Neural progenitor cell (in vitro differentiated cells): ENCODE measurements at regions not wholly inside any gene's neighbourhood (a gene's known extent, or its start where the extent isn't known, plus 50 kb on each side); places are given as distances from the start of the nearest gene placed in this dataset.

Experiments
- DNase-seq: peaks from one replicate; pipeline ENCODE4 v3.0.0-alpha.2; 2016; ENCODE audit warnings: low spot score
- H2AFZ ChIP-seq: fragments of 200-600 bp; sonication (generic); replicated peaks from 2 replicates; pipeline ENCODE4 v1.6.1; 2016; ENCODE audit warnings: antibody characterized with exemption
- H3F3A ChIP-seq: fragments of 200-600 bp; sonication (generic); 2 replicates; pipeline ENCODE4 v1.6.1; 2016; ENCODE audit warnings: antibody characterized with exemption, low read depth
- H3K27ac ChIP-seq: fragments of 200-600 bp; sonication (generic); 2 replicates; pipeline ENCODE4 v1.5.1; 2016; ENCODE audit warnings: mild to moderate bottlenecking
- H3K27me3 ChIP-seq: fragments of 200-600 bp; sonication (generic); 2 replicates; pipeline ENCODE4 v1.6.1; 2016; ENCODE audit warnings: mild to moderate bottlenecking, moderate library complexity
- H3K36me3 ChIP-seq: fragments of 200-600 bp; sonication (generic); 2 replicates; pipeline ENCODE4 v1.5.1; 2016
- H3K4me1 ChIP-seq: fragments of 200-600 bp; sonication (generic); 2 replicates; pipeline ENCODE4 v1.6.1; 2016; ENCODE audit warnings: mixed run types
- H3K4me2 ChIP-seq: fragments of 200-600 bp; sonication (generic); 2 replicates; pipeline ENCODE4 v1.6.1; 2016
- H3K4me3 ChIP-seq: fragments of 200-600 bp; sonication (generic); 2 replicates; pipeline ENCODE4 v1.5.1; 2016
- H3K79me2 ChIP-seq: fragments of 200-600 bp; sonication (generic); 2 replicates; pipeline ENCODE4 v1.6.1; 2016; ENCODE audit warnings: low read depth
- H3K9ac ChIP-seq: fragments of 200-600 bp; sonication (generic); 2 replicates; pipeline ENCODE4 v1.6.1; 2016
- H3K9me3 ChIP-seq: fragments of 200-600 bp; sonication (generic); 2 replicates; pipeline ENCODE4 v1.5.1; 2016; ENCODE audit warnings: low read depth
- H4K20me1 ChIP-seq: fragments of 200-600 bp; sonication (generic); 2 replicates; pipeline ENCODE4 v1.6.1; 2016; ENCODE audit warnings: low read depth
- H3K27ac Mint-ChIP-seq: 3 replicates; pipeline ENCODE4 v1.8.0; 2021; ENCODE audit warnings: mixed read lengths
- H3K27me3 Mint-ChIP-seq: 2 replicates; pipeline ENCODE4 v1.8.0; 2022; ENCODE audit warnings: low read depth, mild to moderate bottlenecking, inconsistent platforms, moderate library complexity, mixed read lengths; ENCODE audit not compliant: insufficient read depth
- H3K36me3 Mint-ChIP-seq: 3 replicates; pipeline ENCODE4 v1.8.0; 2021; ENCODE audit warnings: mixed read lengths
- H3K4me1 Mint-ChIP-seq: 3 replicates; pipeline ENCODE4 v1.8.0; 2021; ENCODE audit warnings: mixed read lengths
- H3K4me3 Mint-ChIP-seq: 3 replicates; pipeline ENCODE4 v1.8.0; 2021; ENCODE audit warnings: mild to moderate bottlenecking, moderate library complexity, mixed read lengths
- H3K9me3 Mint-ChIP-seq: 3 replicates; pipeline ENCODE4 v1.8.0; 2020; ENCODE audit warnings: mixed read lengths
- EZH2 ChIP-seq: fragments of 200-600 bp; sonication (generic); IDR thresholded peaks from 2 replicates; pipeline ENCODE4 v1.6.1; 2017; ENCODE audit warnings: antibody characterized with exemption, mild to moderate bottlenecking, moderate library complexity
- EZH2phosphoT487 ChIP-seq: fragments of 200-600 bp; sonication (generic); IDR thresholded peaks from 2 replicates; pipeline ENCODE4 v1.6.1; 2017; ENCODE audit warnings: antibody characterized with exemption
- TF ChIP-seq, protein P1 (sequence below): fragments of 200-600 bp; sonication (generic); IDR thresholded peaks from 2 replicates; pipeline ENCODE4 v1.5.1; 2017; ENCODE audit warnings: antibody characterized with exemption, mild to moderate bottlenecking

DNA sequence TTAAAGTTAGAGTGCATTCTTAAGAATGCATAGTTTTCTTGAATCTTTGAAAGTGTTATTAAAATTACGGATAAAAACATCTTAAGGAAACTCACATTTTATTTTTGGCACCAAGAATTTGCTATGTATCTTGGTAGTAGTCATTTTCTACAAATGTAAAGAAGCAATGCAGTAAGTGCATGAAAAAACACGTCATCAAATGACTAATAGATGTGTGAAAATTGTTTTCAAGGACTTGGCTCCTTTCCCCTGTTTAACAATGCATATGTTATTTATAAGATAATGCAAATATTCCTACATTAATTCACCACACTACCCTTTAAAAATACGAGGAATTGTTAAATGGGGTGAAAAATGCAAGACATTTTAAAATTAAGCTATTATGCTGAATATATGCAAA is 461.2 kb upstream of the PCDH7 start:
- Histone ChIP-seq H3K4me2 (no peak overlapping the region), H3K27ac (no peak overlapping the region), H3K27me3 (no peaks in the 10 kb centered on the region), H2AFZ (no peak overlapping the region), H3K9me3 (no peaks in the 10 kb centered on the region), H3K9ac (no peak overlapping the region), H3K79me2 (no peaks in the 10 kb centered on the region), H4K20me1 (no peaks in the 10 kb centered on the region), H3F3A (no peaks in the 10 kb centered on the region), H3K4me3 (no peak overlapping the region), H3K36me3 (no peaks in the 10 kb centered on the region), H3K4me1 (no peaks in the 10 kb centered on the region)
- Mint-ChIP-seq H3K27me3 (peaks cover 2% of the 10 kb centered on the region), H3K36me3 (no peaks in the 10 kb centered on the region), H3K4me1 (no peaks in the 10 kb centered on the region), H3K4me3 (no peak overlapping the region), H3K9me3 (no peaks in the 10 kb centered on the region), H3K27ac (no peak overlapping the region)
- DNase-seq, result no peak
- TF ChIP-seq EZH2 (no peak), EZH2phosphoT487 (no peak)
- TF ChIP-seq, protein P1, sequence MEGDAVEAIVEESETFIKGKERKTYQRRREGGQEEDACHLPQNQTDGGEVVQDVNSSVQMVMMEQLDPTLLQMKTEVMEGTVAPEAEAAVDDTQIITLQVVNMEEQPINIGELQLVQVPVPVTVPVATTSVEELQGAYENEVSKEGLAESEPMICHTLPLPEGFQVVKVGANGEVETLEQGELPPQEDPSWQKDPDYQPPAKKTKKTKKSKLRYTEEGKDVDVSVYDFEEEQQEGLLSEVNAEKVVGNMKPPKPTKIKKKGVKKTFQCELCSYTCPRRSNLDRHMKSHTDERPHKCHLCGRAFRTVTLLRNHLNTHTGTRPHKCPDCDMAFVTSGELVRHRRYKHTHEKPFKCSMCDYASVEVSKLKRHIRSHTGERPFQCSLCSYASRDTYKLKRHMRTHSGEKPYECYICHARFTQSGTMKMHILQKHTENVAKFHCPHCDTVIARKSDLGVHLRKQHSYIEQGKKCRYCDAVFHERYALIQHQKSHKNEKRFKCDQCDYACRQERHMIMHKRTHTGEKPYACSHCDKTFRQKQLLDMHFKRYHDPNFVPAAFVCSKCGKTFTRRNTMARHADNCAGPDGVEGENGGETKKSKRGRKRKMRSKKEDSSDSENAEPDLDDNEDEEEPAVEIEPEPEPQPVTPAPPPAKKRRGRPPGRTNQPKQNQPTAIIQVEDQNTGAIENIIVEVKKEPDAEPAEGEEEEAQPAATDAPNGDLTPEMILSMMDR, result no peak

DNA sequence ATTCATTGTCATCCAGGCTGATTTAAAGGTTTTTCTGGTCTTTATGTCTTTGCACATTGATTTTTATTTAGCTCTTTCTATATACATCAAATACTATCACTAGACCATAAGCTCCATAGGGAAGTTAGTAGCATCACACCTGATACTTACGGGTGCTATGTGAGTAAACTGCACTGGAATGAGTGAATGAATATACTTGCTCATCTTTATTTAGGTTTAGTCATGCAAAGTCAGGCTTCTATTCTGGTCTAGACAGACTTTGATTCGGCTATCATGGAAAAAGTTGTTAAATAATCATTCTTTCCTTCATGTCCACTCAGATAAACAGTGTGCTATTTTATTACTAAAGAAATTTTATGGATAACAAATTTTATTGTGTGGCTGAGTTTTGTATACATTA is 457.8 kb upstream of the PCDH7 start:
- TF ChIP-seq, protein P1, result no peak
- TF ChIP-seq EZH2phosphoT487 (no peak), EZH2 (no peak)
- DNase-seq, result no peak
- no peak overlapping the region for H3K27ac Mint-ChIP-seq

DNA sequence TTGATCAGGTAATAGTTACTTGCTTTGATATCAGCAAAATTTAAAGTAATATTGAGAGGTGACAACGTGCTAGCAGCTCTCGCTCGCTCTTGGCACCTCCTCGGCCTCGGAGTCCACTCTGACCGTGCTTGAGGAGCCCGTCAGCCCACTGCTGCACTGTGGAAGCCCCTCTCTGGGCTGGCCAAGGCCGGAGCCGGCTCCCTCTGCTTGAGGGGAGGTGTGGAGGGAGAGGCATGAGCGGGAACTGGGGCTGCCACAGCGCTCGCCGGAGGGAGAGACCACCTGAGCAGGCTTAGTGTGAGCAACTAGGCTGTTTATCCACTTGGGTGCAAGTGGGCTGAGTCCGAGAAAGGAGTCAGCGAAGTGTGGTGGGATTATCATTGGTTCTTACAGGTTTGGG is 455.7 kb upstream of the PCDH7 start:
- no peaks in the 10 kb centered on the region for H3K36me3 ChIP-seq
- Mint-ChIP-seq H3K4me3 (no peak overlapping the region), H3K27me3 (peaks cover 2% of the 10 kb centered on the region), H3K36me3 (no peaks in the 10 kb centered on the region), H3K4me1 (peaks cover 3% of the 10 kb centered on the region), H3K9me3 (no peaks in the 10 kb centered on the region), H3K27ac (no peak overlapping the region)
- no peak overlapping the region for H3K9ac ChIP-seq
- H3K4me2 ChIP-seq, result no peak overlapping the region
- H2AFZ ChIP-seq, result no peak overlapping the region
- no peaks in the 10 kb centered on the region for H3F3A ChIP-seq
- no peaks in the 10 kb centered on the region for H3K4me1 ChIP-seq
- H3K27me3 ChIP-seq, result no peaks in the 10 kb centered on the region
- no peak overlapping the region for H3K4me3 ChIP-seq
- DNase-seq, result no peak
- no peaks in the 10 kb centered on the region for H4K20me1 ChIP-seq
- no peaks in the 10 kb centered on the region for H3K79me2 ChIP-seq
- H3K9me3 ChIP-seq, result no peaks in the 10 kb centered on the region
- no peak overlapping the region for H3K27ac ChIP-seq
- TF ChIP-seq, protein P1, result no peak
- no peak for TF ChIP-seq EZH2phosphoT487
- TF ChIP-seq EZH2, result no peak

More for the DNA sequence above, 457.8 kb upstream of the PCDH7 start:
- no peak overlapping the region for H3K27ac ChIP-seq
- H3K27me3 ChIP-seq, result no peaks in the 10 kb centered on the region
- no peaks in the 10 kb centered on the region for H3K4me1 ChIP-seq
- Mint-ChIP-seq H3K9me3 (no peaks in the 10 kb centered on the region), H3K4me3 (no peak overlapping the region), H3K36me3 (no peaks in the 10 kb centered on the region), H3K4me1 (peaks cover 3% of the 10 kb centered on the region), H3K27me3 (peaks cover 2% of the 10 kb centered on the region)
- H3K4me3 ChIP-seq, result no peak overlapping the region
- H3K4me2 ChIP-seq, result no peak overlapping the region
- H3K79me2 ChIP-seq, result no peaks in the 10 kb centered on the region
- no peaks in the 10 kb centered on the region for H3K9me3 ChIP-seq
- H2AFZ ChIP-seq, result no peak overlapping the region
- no peaks in the 10 kb centered on the region for H3F3A ChIP-seq
- no peak overlapping the region for H3K9ac ChIP-seq
- no peaks in the 10 kb centered on the region for H3K36me3 ChIP-seq
- no peaks in the 10 kb centered on the region for H4K20me1 ChIP-seq

DNA sequence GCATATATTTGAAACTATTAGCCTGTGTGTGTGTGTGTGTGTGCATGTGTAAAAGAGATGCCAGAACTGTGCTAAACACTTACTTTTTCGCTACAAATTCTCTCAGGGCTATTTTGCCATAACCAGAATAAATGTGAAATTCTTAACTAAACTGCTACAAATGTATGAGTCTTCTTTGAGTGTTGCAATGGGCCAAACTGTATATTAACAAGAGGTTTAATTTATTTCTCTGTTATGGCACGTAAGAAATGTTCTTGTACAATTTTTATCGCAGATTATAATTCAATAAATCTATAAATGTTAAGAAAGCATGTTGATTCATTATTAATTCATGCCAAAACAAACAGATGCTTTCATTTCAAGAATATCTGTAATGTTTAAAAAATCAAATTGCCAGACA is 454.5 kb upstream of the PCDH7 start:
- Histone ChIP-seq H3K9ac (no peak overlapping the region), H3K4me2 (no peak overlapping the region), H2AFZ (no peak overlapping the region), H3K4me1 (no peaks in the 10 kb centered on the region), H3K9me3 (no peaks in the 10 kb centered on the region), H4K20me1 (no peaks in the 10 kb centered on the region), H3K27ac (no peak overlapping the region), H3K79me2 (no peaks in the 10 kb centered on the region), H3F3A (no peaks in the 10 kb centered on the region), H3K4me3 (no peak overlapping the region), H3K36me3 (no peaks in the 10 kb centered on the region), H3K27me3 (no peaks in the 10 kb centered on the region)
- no peak for DNase-seq
- Mint-ChIP-seq H3K9me3 (no peaks in the 10 kb centered on the region), H3K4me1 (peaks cover 3% of the 10 kb centered on the region), H3K27me3 (peaks cover 2% of the 10 kb centered on the region), H3K27ac (no peak overlapping the region), H3K36me3 (no peaks in the 10 kb centered on the region), H3K4me3 (no peak overlapping the region)
- TF ChIP-seq EZH2 (no peak), EZH2phosphoT487 (no peak)
- TF ChIP-seq, protein P1, result no peak
